ENCODE measurements at regions not wholly inside any gene's neighbourhood (a gene's known extent, or its start where the extent isn't known, plus 50 kb on each side); places are given as distances from the start of the nearest gene placed in this dataset.

DNA sequence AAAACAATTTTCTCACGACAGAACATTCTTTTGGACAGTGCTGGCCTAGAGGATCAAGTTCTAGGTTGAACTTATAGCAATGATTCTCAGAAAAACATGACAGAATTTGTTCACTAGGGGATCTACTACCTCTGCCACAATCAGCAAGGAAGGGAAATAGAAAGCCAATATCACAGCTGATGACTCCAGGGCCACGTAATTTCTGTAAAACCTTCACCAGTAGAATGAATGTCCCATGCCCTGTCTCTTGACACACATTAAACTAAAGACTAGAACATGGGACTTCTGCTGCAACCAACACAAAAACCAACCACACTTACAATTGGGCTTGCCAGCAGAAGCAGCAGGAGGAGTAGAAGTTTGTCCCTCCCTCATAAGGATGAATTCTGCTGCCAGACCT, 86.0 kb upstream of the NPFFR2 start:
- no peak for TF ChIP-seq EZH2 (IDR thresholded peaks at IDR 0.05; ENCODE audit: insufficient read depth, poor library complexity, severe bottlenecking)
- no peak for TF ChIP-seq EZH2phosphoT487 (IDR thresholded peaks at IDR 0.05; ENCODE audit: insufficient read depth, low read depth)
